Chondrocyte (in vitro differentiated cells): ENCODE measurements at regions not wholly inside any gene's neighbourhood (a gene's known extent, or its start where the extent isn't known, plus 50 kb on each side); places are given as distances from the start of the nearest gene placed in this dataset.

Experiments
- DNase-seq: peaks from one replicate; pipeline ENCODE4 v3.0.0; 2021; ENCODE audit warnings: mixed read lengths, low spot score
- H3K27ac Mint-ChIP-seq: one replicate; pipeline ENCODE4 v1.8.0; 2021; ENCODE audit warnings: mild to moderate bottlenecking, moderate library complexity, mixed read lengths; ENCODE audit not compliant: unreplicated experiment
- H3K27me3 Mint-ChIP-seq: 2 replicates; pipeline ENCODE4 v1.8.0; 2021; ENCODE audit warnings: low read depth, mixed read lengths
- H3K36me3 Mint-ChIP-seq: 2 replicates; pipeline ENCODE4 v1.8.0; 2021; ENCODE audit warnings: low read depth, mixed read lengths
- H3K4me1 Mint-ChIP-seq: 2 replicates; pipeline ENCODE4 v1.8.0; 2021; ENCODE audit warnings: low read depth, mild to moderate bottlenecking, mixed read lengths
- H3K4me3 Mint-ChIP-seq: one replicate; pipeline ENCODE4 v1.8.0; 2021; ENCODE audit warnings: mild to moderate bottlenecking, moderate library complexity, mixed read lengths; ENCODE audit not compliant: unreplicated experiment
- H3K9me3 Mint-ChIP-seq: 2 replicates; pipeline ENCODE4 v1.8.0; 2021; ENCODE audit warnings: low read depth, mixed read lengths
- TF ChIP-seq, protein P1 (sequence below): fragments of 200-600 bp; sonication (generic); IDR thresholded peaks from 2 replicates; pipeline ENCODE4 v1.5.0; 2021; ENCODE audit warnings: antibody characterized with exemption, mild to moderate bottlenecking, moderate library complexity

DNA sequence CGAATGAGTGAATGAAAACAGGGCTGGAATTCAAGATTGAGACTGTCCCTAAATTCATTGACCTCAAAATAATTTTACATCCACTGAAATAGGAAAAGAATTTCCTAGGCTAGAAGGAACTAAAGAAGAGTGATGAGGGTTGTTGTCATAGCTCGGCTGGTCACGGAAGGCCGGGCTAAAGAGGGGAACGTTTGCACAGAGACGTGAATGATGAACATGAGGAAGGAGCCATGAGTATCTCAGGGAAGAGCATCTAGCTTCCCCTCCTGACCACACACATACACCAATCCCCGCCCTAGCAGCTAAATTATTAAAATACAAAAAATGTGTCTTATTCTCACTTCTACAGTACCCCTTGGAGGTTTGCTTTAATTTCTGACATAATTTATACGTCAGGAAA, 124.4 kb upstream of the ABCA1 start:
- TF ChIP-seq, protein P1, sequence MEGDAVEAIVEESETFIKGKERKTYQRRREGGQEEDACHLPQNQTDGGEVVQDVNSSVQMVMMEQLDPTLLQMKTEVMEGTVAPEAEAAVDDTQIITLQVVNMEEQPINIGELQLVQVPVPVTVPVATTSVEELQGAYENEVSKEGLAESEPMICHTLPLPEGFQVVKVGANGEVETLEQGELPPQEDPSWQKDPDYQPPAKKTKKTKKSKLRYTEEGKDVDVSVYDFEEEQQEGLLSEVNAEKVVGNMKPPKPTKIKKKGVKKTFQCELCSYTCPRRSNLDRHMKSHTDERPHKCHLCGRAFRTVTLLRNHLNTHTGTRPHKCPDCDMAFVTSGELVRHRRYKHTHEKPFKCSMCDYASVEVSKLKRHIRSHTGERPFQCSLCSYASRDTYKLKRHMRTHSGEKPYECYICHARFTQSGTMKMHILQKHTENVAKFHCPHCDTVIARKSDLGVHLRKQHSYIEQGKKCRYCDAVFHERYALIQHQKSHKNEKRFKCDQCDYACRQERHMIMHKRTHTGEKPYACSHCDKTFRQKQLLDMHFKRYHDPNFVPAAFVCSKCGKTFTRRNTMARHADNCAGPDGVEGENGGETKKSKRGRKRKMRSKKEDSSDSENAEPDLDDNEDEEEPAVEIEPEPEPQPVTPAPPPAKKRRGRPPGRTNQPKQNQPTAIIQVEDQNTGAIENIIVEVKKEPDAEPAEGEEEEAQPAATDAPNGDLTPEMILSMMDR, result no peak
- Mint-ChIP-seq H3K27me3 (no peaks in the 10 kb centered on the region), H3K4me3 (no peak overlapping the region), H3K27ac (no peak overlapping the region), H3K36me3 (no peaks in the 10 kb centered on the region), H3K4me1 (peaks cover 27% of the 10 kb centered on the region), H3K9me3 (peaks cover 4% of the 10 kb centered on the region)
- DNase-seq, result no peak

DNA sequence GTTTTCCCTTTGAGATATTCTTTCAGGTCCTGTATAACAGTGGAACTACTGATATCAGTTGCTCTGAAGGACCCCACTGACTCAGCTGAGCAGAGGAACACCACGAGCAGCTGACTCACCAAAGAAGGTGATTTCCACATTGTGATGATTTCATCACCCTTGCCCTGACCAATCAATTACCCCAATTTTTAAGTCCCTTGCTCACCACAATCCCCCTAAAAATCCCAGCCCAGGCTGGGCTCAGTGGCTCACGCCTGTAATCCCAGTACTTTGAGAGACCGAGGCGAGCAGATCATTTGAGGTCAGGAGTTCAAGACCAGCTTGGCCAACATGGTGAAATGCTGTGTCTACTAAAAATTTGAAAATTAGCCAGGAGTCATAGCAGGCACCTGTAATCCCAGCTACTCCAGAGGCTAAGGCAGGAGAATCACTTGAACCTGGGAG, 125.3 kb upstream of the ABCA1 start:
- DNase-seq, result no peak

DNA sequence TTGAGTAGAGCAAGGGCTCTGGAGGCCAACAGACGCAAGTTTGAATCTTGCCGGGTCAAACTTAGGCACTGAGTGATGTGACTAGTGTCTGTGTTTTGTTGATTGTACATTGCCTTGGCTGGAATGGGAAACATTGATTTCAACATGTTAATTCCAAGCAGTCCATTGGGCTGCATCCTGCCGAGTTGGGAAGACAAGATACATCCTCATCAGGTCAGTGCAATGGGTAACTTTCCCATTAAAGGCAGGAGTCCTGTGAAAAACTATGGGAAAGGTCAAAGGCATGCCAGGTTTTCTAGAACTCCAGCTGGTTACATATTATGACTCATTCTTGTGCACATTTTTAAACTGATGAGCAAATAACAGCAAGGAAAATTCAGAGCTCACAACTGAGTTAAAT, 126.5 kb upstream of the ABCA1 start:
- Mint-ChIP-seq H3K4me3 (no peak overlapping the region), H3K27me3 (no peaks in the 10 kb centered on the region), H3K36me3 (no peaks in the 10 kb centered on the region), H3K4me1 (peaks cover 27% of the 10 kb centered on the region), H3K27ac (peak overlapping the region; percentile 73), H3K9me3 (peaks cover 4% of the 10 kb centered on the region)
- DNase-seq, result no peak
- TF ChIP-seq, protein P1, result no peak

More for the DNA sequence above, 125.3 kb upstream of the ABCA1 start:
- H3K27me3 Mint-ChIP-seq, result no peaks in the 10 kb centered on the region
- peaks cover 27% of the 10 kb centered on the region for H3K4me1 Mint-ChIP-seq
- TF ChIP-seq, protein P1, result no peak
- peaks cover 4% of the 10 kb centered on the region for H3K9me3 Mint-ChIP-seq
- H3K27ac Mint-ChIP-seq, result peak overlapping the region; percentile 61
- H3K4me3 Mint-ChIP-seq, result no peak overlapping the region
- no peaks in the 10 kb centered on the region for H3K36me3 Mint-ChIP-seq

DNA sequence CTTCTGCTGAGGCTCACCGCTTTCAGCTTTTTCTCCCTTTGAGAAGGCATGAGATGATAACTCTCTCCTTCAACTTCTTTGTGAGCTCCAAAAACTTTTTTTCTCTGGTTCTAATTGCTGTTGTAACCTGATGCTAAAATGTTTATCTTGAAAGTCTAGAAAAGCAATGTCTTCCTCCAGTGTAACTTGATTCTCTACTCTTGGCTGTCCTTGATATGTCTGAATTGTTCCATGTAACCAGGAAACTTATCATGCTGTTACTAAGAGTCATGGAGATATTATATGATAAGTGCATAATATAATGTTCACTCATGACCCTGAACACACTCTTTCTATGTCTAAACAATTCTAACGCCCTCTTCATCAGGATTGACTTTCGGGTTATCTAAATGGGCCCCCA, 128.0 kb upstream of the ABCA1 start:
- TF ChIP-seq, protein P1, result peak; percentile 22

DNA sequence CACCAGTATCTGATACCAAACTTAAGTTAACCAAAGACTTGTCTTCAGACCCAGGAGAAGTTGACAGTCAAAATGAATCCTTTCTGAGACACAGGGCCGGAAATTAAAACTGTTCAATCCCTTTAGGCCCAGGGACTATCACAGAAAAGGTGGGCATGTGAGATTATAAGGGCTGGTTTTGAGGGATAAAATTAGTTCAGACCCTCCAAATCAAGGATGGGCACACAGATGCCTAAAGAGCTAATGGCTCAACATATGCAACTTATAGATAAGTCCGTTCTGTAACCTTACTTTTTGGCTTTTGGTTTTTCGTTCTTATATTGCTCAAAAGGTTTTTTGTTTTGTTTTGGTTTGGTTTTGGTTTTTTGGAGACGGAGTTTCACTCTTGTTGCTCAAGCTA, 129.6 kb upstream of the ABCA1 start:
- H3K4me3 Mint-ChIP-seq, result no peak overlapping the region
- TF ChIP-seq, protein P1, result no peak
- H3K36me3 Mint-ChIP-seq, result peaks cover 2% of the 10 kb centered on the region
- DNase-seq, result no peak
- H3K27ac Mint-ChIP-seq, result no peak overlapping the region
- no peaks in the 10 kb centered on the region for H3K27me3 Mint-ChIP-seq
- H3K9me3 Mint-ChIP-seq, result peaks cover 11% of the 10 kb centered on the region
- H3K4me1 Mint-ChIP-seq, result peaks cover 36% of the 10 kb centered on the region

More for the DNA sequence above, 128.0 kb upstream of the ABCA1 start:
- peak overlapping the region; percentile 77 for H3K27ac Mint-ChIP-seq
- H3K4me3 Mint-ChIP-seq, result no peak overlapping the region
- H3K27me3 Mint-ChIP-seq, result no peaks in the 10 kb centered on the region
- peaks cover 29% of the 10 kb centered on the region for H3K4me1 Mint-ChIP-seq
- peaks cover 8% of the 10 kb centered on the region for H3K9me3 Mint-ChIP-seq
- no peaks in the 10 kb centered on the region for H3K36me3 Mint-ChIP-seq
- DNase-seq, result no peak
